Dedifferentiated amniotic fluid mesenchymal stem cell (primary cell): ENCODE measurements at regions not wholly inside any gene's neighbourhood (a gene's known extent, or its start where the extent isn't known, plus 50 kb on each side); places are given as distances from the start of the nearest gene placed in this dataset.
"Not testable (repeated sequence)": the region's sequence is repeated elsewhere in the genome, so short reads cannot be mapped to it uniquely, and the experiment has no call there.

Experiments
- DNase-seq: peaks from one replicate; pipeline ENCODE4 v3.0.0-alpha.2; 2016; ENCODE audit errors: extremely low spot score

GRCh38 chr5:142405814-142406395 lies 81.1 kb upstream of the SPRY4 start:
- DNase-seq: no peak

DNA sequence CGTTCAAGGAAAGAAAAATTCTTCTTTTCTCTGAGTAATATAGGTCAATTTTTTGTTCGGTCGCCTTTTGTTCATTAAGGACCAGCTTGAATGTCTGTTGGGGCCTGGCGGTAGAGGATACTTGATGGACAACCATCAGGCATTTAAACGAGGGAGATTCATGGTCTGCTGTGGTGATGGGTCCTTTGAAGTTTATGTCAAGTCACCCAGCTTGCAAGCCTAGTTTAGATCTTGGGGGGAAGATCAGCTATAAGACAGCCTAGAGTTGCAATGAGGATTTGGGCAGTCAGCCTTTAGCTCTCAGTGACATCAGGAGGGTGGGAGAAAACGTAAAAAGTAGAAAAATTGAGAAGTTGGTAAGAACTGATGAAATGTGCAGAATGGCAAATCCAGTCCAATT lies 80.2 kb upstream of the SPRY4 start:
- DNase-seq: no peak

GRCh38 chr5:142404046-142404477 lies 79.2 kb upstream of the SPRY4 start:
- DNase-seq: peak; percentile 64

GRCh38 chr5:142403583-142403982 lies 78.8 kb upstream of the SPRY4 start:
- DNase-seq: no peak

DNA sequence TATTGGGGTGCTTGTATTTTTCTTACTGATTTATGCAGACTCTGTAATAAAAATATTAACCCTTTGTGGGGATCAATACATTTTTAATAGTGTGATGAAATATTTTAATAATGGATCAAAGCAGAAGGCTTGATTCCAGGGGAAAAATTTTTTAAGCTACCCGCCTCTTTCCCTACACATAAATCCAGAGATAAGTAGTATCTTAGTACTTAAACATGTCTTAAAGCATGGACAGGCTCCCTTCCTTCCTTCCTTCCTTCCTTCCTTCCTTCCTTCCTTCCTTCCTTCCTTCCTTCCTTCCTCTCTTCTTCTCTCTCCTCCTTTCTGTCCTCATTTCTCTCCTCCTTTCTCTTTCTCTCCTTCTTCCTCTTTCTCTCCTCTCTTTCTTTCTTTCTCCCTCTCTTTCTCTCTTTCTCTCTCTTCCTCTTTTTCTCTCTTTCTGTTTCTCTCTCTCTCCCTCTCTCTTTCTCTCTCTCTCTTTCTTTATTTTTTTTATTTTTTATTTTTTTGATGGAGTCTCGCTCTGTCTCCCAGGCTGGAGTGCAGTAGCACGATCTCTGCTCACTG lies 78.0 kb upstream of the SPRY4 start:
- no peak for DNase-seq

GRCh38 chr5:142400415-142400814 lies 75.6 kb upstream of the SPRY4 start:
- DNase-seq: no peak

DNA sequence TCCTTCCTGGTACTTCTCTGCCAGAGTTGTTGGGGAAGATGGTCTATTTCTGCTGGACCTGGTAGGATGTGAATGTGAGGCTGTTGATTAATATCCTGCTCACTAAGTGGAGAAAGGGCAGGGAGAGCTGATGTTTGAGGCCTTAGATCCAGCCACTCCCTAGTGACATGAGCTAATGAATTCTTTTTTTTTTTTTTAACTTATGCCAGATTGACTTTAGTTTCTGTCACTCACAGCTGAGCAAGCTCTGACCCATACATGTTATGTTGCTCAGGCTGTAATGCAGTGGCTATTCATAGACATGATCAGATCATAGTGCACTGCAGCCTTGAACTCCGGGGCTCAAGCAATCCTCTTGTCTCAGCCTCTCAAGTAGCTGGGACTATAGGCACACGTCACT lies 75.1 kb upstream of the SPRY4 start:
- DNase-seq: no peak

GRCh38 chr5:142398730-142399055 lies 73.9 kb upstream of the SPRY4 start:
- DNase-seq: no peak

DNA sequence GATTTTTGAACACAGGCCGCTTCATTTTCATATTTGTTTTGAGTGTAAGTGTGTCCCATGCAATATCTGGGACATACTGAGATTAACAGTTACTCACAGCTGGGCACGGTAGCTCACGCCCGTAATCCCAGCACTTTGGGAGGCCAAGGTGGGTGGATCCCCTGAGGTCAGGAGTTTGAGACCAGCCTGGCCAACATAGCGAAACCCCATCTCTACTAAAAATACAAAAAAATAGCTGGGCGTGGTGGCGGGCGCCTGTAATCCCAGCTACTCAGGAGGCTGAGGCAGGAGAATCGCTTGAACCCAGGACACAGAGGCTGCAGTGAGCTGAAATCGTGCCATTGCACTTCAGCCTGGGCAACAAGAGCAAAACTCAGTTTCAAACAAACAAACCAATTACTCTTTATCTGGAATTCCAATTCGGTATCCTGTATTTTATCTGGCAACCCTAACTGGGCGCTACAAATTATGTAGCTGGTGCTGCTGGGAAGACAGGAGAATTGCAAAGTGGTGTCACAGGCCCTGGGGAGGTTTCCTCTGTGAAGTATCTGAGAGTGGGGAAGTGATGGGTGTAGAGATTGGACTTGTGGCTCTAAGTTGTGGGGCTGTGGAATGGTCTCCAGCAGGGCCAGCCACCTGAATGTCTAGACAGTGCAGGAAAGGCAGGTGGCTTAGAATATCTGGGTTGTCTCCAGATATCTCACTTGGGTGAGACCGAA lies 73.3 kb upstream of the SPRY4 start:
- DNase-seq: not testable (repeated sequence)

DNA sequence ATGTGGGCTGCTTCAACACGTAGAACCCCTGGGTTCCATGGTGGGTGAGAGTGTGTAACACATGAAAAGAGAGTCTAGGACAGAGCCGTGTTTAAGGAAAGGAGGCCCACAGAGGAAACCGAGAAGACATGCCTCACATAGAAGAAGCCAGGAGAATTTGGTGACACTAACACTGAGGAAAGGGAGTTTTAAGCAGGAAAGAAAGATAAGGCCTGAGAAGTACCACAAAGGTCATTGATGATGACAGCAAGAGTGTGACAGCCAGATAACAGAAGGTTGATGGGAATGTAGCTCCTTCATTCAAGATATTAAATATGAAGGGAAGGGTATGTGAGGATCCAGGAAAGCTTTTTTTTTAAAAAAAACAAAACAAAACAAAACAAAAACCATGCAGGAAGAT lies 72.4 kb upstream of the SPRY4 start:
- no peak for DNase-seq

- no peak for DNase-seq
Measured at GRCh38 chr5:142396436-142397038, 71.7 kb upstream of the SPRY4 start.

- DNase-seq: no peak
Measured at GRCh38 chr5:142395334-142395733, 70.5 kb upstream of the SPRY4 start.

DNA sequence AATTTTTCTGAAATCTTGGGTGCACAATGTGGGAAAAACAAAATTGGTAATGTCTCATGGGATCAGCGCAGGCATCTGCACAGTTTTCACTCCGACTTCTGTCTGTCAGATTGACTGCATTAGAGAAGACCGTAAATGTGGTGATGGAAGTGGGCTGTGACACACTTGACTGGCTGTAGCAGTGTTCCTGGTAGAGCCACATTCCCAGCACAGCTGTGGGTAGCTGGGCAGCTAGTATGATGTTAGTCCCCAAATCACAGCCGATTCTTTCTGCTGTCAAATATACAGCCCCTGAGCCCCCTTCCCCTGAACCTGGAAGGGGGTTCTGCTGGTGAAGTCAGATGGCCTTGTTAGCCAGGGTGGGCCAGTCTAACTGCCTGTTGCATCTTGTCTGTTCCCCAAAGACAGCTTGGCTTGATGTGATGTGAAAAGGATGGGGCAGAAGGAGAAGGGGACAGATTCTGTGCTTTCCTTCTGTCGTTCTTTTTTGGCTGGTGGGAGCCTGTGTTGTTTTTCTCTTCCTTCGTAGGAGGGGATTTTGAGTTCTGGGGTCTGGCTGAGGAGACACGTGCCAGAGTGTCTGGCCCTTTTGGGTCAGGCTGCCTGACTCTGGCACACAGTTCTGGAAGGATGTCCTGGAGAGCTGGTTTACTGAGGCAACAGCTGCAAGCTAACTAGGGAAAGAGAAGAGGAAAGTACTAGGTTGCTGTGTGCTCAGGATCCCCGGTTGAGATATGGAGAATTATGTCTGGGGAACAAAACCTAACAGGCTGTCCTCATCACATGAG lies 66.4 kb upstream of the SPRY4 start:
- DNase-seq: no peak

DNA sequence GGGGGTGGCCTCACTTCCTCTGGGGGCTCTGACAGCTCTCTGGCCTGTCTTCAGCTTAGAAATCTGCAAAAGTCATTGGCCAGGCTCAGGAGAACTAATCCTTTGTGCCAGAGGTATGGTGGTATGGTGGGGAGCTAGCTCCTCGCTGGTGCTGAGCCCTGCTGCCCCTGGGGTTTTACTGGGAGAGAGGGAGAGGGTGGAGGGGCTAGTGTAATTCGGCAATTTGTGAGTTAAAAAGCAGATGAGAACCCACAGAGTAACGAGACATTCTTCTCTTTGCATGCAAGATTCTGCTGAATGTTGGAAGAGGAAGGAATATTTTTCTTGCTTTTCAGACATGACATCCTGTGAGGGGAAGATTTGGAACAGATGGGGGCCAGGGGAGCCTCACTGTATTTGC lies 65.5 kb upstream of the SPRY4 start:
- DNase-seq: no peak

DNA sequence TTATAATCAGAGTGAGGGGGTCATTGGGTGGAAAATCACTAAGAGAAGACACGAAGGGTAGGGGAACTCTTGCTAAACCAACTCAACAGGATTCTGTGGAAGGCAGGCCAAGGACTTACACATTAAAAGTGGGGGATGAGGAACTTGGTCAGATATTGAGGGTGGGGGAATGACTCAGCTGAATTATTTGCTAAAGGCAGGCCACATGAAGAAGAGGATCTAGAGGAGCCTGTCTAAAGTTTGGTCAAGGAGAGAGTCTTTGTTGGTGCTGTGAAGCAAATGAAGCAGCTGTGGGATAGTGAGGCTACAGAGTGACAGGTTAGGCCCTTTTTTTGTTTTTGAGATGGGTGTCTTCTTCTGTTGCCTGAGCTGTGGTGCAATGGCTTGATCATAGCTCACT lies 63.9 kb upstream of the SPRY4 start:
- no peak for DNase-seq

DNA sequence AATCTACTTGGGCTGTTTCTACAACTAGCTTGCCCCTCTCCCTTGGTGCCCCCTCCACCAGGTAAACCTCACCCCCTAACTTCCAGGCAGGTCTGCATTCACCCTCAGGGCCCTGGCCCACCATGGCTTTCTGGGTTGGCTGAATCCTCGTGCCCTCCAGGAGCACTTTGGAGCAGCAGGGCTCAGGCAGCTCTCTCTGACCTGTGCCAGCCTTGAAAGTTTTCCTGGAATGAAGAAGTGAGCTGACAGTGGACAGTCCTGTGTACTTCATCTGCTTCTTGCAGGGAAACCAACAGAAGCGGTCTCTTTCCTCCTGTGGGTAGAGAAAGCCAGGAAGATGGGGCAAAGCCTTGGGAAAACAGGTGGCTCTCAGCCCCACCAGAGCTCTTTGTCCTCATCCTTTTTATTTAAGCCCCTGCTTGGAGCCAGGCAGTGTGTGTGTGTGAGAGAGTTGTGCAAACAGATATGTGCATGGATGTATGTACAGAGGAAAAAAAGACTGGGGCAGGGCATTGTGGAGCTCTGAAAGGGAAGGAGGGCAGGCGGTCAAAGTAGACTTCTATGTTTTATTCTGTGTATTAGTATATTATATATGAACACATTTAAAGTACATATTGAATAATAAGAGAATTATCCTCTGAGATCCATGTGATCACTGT lies 62.3 kb upstream of the SPRY4 start:
- DNase-seq: no peak

- DNase-seq: no peak
Measured at GRCh38 chr5:142386137-142387023, 61.6 kb upstream of the SPRY4 start.

DNA sequence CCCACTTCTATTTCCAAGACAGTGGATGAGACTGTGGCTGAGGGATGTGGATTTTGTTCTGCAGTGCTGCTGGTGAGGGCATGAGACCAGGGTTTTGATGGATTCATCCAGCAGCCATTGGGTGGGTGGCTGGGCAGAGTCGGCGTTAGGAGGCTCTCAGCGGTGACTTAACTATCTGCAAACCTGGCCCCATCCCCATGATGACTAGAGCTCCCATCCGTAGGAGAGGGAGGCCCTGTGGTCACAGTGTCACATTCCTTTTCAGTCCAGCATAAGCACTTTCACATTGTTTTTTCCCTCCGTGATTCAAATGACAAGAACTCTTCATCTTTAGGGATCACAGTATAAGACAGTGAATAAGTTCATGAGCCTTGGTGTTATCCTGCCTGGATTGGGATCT lies 60.4 kb upstream of the SPRY4 start:
- peak; percentile 40 for DNase-seq

GRCh38 chr5:142384014-142384413 lies 59.2 kb upstream of the SPRY4 start:
- DNase-seq: no peak

GRCh38 chr5:142382186-142382585 lies 57.4 kb upstream of the SPRY4 start:
- no peak for DNase-seq
